Vagina (tissue), 2 donors: ENCODE measurements at regions not wholly inside any gene's neighbourhood (a gene's known extent, or its start where the extent isn't known, plus 50 kb on each side); places are given as distances from the start of the nearest gene placed in this dataset.
"Not testable (repeated sequence)": the region's sequence is repeated elsewhere in the genome, so short reads cannot be mapped to it uniquely, and the experiment has no call there.

Source experiments
- DNase-seq, 2 donors: peaks; one replicate each; pipeline ENCODE4 v3.0.0-alpha.2; 2017; ENCODE audit errors: extremely low spot score in 2 of 2
- H3K27ac ChIP-seq: fragments of 200-600 bp; sonication (generic); one replicate; pipeline ENCODE4 v1.5.1; 2019
- H3K27me3 ChIP-seq: fragments of 200-600 bp; sonication (generic); one replicate; pipeline ENCODE4 v1.5.1; 2019
- H3K36me3 ChIP-seq, 2 donors: fragments of 200-600 bp; sonication (generic); one replicate each; pipeline ENCODE4 v1.5.1; 2017 to 2019
- H3K4me1 ChIP-seq: fragments of 200-600 bp; sonication (generic); one replicate; pipeline ENCODE4 v1.5.1; 2019
- H3K4me3 ChIP-seq, 2 donors: fragments of 200-600 bp; sonication (generic); 1 replicate in 1 of 2; 2 replicates in 1 of 2; pipeline ENCODE4 v1.5.1; 2016 to 2019
- H3K9me3 ChIP-seq: fragments of 200-600 bp; sonication (generic); one replicate; pipeline ENCODE4 v1.5.1; 2019
- CTCF ChIP-seq, 3 experiments: fragments of 450-650 bp in 2 of 3; fragments of 200-600 bp in 1 of 3; sonication (generic) in 1 of 3; IDR thresholded peaks; one replicate each; pipeline ENCODE4 v1.5.1; 2017 to 2019; ENCODE audit warnings: antibody characterized with exemption in 3 of 3, mild to moderate bottlenecking in 2 of 3, moderate library complexity in 2 of 3
- POLR2A ChIP-seq, 2 donors: fragments of 450-650 bp; IDR thresholded peaks; one replicate each; pipeline ENCODE4 v1.6.1; 2017; ENCODE audit warnings: antibody characterized with exemption in 2 of 2, mild to moderate bottlenecking in 2 of 2, moderate library complexity in 2 of 2
- POLR2AphosphoS5 ChIP-seq, 2 donors: sonication (generic); formaldehyde crosslinking; IDR thresholded peaks; one replicate each; pipeline ENCODE4 v1.9.0; 2017; ENCODE audit warnings: antibody characterized with exemption in 2 of 2, mild to moderate bottlenecking in 2 of 2, low read depth in 1 of 2; ENCODE audit not compliant: insufficient read depth in 1 of 2
- intact Hi-C: fragments of 100-400 bp; cut with DNase I; formaldehyde crosslinking; loops from one replicate; pipeline ENCODE4 v1.15.1; 2023

- Histone ChIP-seq H3K27ac (no peak overlapping the region), H3K4me1 (no peaks in the 10 kb centered on the region), H3K36me3 (no peaks in the 10 kb centered on the region), H3K9me3 (no peaks in the 10 kb centered on the region), H3K4me3 (no peak overlapping the region), H3K27me3 (no peaks in the 10 kb centered on the region)
- DNase-seq = no peak
- no peak for TF ChIP-seq POLR2AphosphoS5 (IDR thresholded peaks at IDR 0.05; ENCODE audit: insufficient read depth in 1 of 2, low read depth in 1 of 2)
- no peak for TF ChIP-seq POLR2A (IDR thresholded peaks at IDR 0.05)
- no peak for TF ChIP-seq CTCF (IDR thresholded peaks at IDR 0.05)
- intact Hi-C loops = no loop called here
Observed at GRCh38 chr11:101835506-101836063, 79.2 kb upstream of the CEP126 start.

- H3K4me3 ChIP-seq, H3K27ac ChIP-seq, H3K4me1 ChIP-seq, H3K27me3 ChIP-seq, H3K36me3 ChIP-seq, DNase-seq, intact Hi-C loops, H3K9me3 ChIP-seq: not testable (repeated sequence)
Observed at GRCh38 chr11:101830475-101830874, 84.3 kb upstream of the CEP126 start.

- no peak overlapping the region for H3K4me3 ChIP-seq
- TF ChIP-seq CTCF (IDR thresholded peaks at IDR 0.05) (no peak), POLR2AphosphoS5 (IDR thresholded peaks at IDR 0.05; ENCODE audit: insufficient read depth in 1 of 2, low read depth in 1 of 2) (no peak), POLR2A (IDR thresholded peaks at IDR 0.05) (no peak)
- no peak for DNase-seq
- no peaks in the 10 kb centered on the region for H3K4me1 ChIP-seq
- no peaks in the 10 kb centered on the region for H3K27me3 ChIP-seq
- H3K27ac ChIP-seq = no peak overlapping the region
- intact Hi-C loops = no loop called here
- H3K9me3 ChIP-seq = no peaks in the 10 kb centered on the region
- H3K36me3 ChIP-seq = no peaks in the 10 kb centered on the region
Observed at GRCh38 chr11:101825531-101825930, 89.3 kb upstream of the CEP126 start.

- Histone ChIP-seq H3K9me3 (no peaks in the 10 kb centered on the region), H3K36me3 (no peaks in the 10 kb centered on the region), H3K4me3 (no peak overlapping the region), H3K4me1 (no peaks in the 10 kb centered on the region), H3K27me3 (no peaks in the 10 kb centered on the region), H3K27ac (no peak overlapping the region)
- intact Hi-C loops = no loop called here
- DNase-seq = no peak
- no peak for TF ChIP-seq CTCF (IDR thresholded peaks at IDR 0.05)
- TF ChIP-seq POLR2A (IDR thresholded peaks at IDR 0.05) = no peak
- no peak for TF ChIP-seq POLR2AphosphoS5 (IDR thresholded peaks at IDR 0.05; ENCODE audit: insufficient read depth in 1 of 2, low read depth in 1 of 2)
Observed at GRCh38 chr11:101817581-101817980, 97.2 kb upstream of the CEP126 start.

DNA sequence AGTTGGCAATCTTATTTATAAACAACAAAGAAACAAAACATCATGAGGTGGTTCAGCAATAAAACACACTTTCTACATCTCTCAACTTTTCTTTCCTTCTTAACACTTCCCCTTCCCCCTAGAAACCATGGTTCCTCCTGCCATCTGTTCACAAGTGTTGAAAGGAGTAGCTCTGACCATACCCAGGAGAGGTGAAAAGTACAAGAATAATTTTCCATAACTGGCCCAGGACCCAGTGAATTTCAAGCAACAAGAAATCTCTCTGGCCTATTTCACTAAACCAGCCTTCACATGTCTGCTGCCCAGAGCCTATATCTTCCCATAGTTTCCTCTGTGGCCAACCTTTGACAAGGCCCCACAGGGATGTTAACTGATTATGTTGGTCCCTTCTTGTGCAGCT is 98.2 kb upstream of the CEP126 start:
- Histone ChIP-seq H3K36me3 (no peaks in the 10 kb centered on the region), H3K4me3 (no peak overlapping the region), H3K4me1 (no peaks in the 10 kb centered on the region), H3K9me3 (no peaks in the 10 kb centered on the region), H3K27ac (no peak overlapping the region), H3K27me3 (no peaks in the 10 kb centered on the region)
- DNase-seq = no peak
- intact Hi-C loops = no loop called here
- TF ChIP-seq CTCF (IDR thresholded peaks at IDR 0.05) (no peak), POLR2A (IDR thresholded peaks at IDR 0.05) (no peak), POLR2AphosphoS5 (IDR thresholded peaks at IDR 0.05; ENCODE audit: insufficient read depth in 1 of 2, low read depth in 1 of 2) (no peak)
